ENCODE measurements at regions not wholly inside any gene's neighbourhood (a gene's known extent, or its start where the extent isn't known, plus 50 kb on each side); places are given as distances from the start of the nearest gene placed in this dataset.

GRCh38 chr14:97298736-97299135 is 501.6 kb downstream of the VRK1 start:
- DNase-seq: no peak
- Histone ChIP-seq H3K9me3 (ENCODE audit: low read depth) (no peaks in the 10 kb centered on the region), H3K4me3 (no peak overlapping the region), H4K20me1 (ENCODE audit: insufficient read depth) (no peaks in the 10 kb centered on the region), H2AFZ (no peak overlapping the region), H3K4me2 (ENCODE audit: unreplicated experiment) (no peak overlapping the region), H3K9me2 (ENCODE audit: insufficient read depth) (no peaks in the 10 kb centered on the region), H3K4me1 (ENCODE audit: insufficient read depth) (no peaks in the 10 kb centered on the region), H3K9ac (no peak overlapping the region), H3K27me3 (replicated peaks; ENCODE audit: insufficient read depth) (no peaks in the 10 kb centered on the region), H3K36me3 (ENCODE audit: low read depth) (no peaks in the 10 kb centered on the region), H3F3A (ENCODE audit: insufficient read depth) (no peaks in the 10 kb centered on the region), H3K27ac (no peak overlapping the region), H3K79me2 (ENCODE audit: insufficient read depth) (no peaks in the 10 kb centered on the region)
- no peak for TF ChIP-seq EZH2phosphoT487 (IDR thresholded peaks at IDR 0.05; ENCODE audit: insufficient read depth, low read depth)
- no peak for TF ChIP-seq EZH2 (IDR thresholded peaks at IDR 0.05; ENCODE audit: insufficient read depth, poor library complexity, severe bottlenecking)
- in situ Hi-C loops (cut with MboI): no loop called here
- 79 to 83% methylated on average over 14 of the region's 14 CpGs for WGBS, 2 experiments (ENCODE audit: low coverage in 1 of 2, low lambda C conversion rate in 2 of 2, missing lambda C conversion rate in 2 of 2)

DNA sequence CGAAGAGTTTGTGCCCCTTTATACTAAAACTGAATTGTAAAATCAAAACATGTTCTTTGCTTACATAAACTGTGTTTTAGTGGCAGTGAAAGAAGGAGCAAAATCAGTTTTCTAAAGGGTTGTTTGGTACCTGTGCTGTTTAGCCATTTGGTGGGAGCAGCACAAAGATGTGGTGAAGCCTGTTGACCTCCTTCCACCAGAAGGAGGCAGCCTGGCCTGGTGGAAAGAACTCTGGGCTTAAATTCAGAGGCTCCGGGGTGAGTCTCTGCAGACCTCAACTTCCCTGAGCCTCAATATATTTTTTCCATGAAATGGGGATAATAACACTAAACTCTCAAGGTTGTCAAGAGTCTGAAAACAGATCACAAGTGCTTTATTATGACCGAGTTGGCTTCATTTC is 502.5 kb downstream of the VRK1 start:
- in situ Hi-C loops (cut with MboI): no loop called here

DNA sequence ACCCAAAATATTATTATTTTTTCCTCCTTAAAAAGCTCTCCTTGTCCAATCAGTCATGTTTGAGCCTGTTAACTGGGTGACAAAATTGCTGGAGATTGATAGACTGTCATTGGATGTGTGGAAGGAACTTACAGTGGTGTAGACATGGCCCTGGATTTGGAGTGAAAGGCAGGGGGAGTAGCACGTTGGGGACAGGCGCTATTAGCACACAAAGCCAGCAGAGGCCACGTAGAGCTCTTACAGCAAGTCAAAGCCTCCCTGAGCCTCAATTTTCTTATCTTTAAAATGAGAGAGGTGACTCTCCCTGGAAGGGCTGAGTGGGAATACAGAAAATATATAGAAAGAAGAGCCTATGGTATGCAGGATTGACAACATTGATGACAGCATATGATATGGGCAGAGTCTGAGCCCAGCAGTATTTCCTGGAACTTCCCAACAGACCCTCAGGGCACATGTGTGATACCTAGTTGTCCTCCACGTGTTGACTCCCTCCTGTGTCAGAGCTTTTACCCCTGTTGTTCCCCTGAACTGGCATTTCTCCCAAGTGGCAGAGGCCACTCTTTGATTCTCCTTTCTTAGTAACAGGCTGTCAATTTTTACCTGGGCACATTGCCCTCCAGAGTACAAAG is 504.9 kb downstream of the VRK1 start:
- no peaks in the 10 kb centered on the region for H3K27me3 ChIP-seq (replicated peaks; ENCODE audit: insufficient read depth)
- no peaks in the 10 kb centered on the region for H3K36me3 ChIP-seq (ENCODE audit: low read depth)
- H2AFZ ChIP-seq: no peak overlapping the region
- no peak overlapping the region for H3K4me3 ChIP-seq
- H3K4me1 ChIP-seq (ENCODE audit: insufficient read depth): no peaks in the 10 kb centered on the region
- H3K79me2 ChIP-seq (ENCODE audit: insufficient read depth): no peaks in the 10 kb centered on the region
- H3K9me3 ChIP-seq (ENCODE audit: low read depth): no peaks in the 10 kb centered on the region
- no peak overlapping the region for H3K9ac ChIP-seq
- DNase-seq: no peak
- WGBS, 2 experiments (ENCODE audit: low coverage in 1 of 2, low lambda C conversion rate in 2 of 2, missing lambda C conversion rate in 2 of 2): 19 to 25% methylated on average over 4 of the region's 4 CpGs
- H3K27ac ChIP-seq: no peak overlapping the region
- no peak overlapping the region for H3K4me2 ChIP-seq (ENCODE audit: unreplicated experiment)
- in situ Hi-C loops (cut with MboI): no loop called here
- TF ChIP-seq EZH2phosphoT487 (IDR thresholded peaks at IDR 0.05; ENCODE audit: insufficient read depth, low read depth) (no peak), EZH2 (IDR thresholded peaks at IDR 0.05; ENCODE audit: insufficient read depth, poor library complexity, severe bottlenecking) (no peak)
- H4K20me1 ChIP-seq (ENCODE audit: insufficient read depth): no peaks in the 10 kb centered on the region
- no peaks in the 10 kb centered on the region for H3F3A ChIP-seq (ENCODE audit: insufficient read depth)
- no peaks in the 10 kb centered on the region for H3K9me2 ChIP-seq (ENCODE audit: insufficient read depth)

More for the DNA sequence above, 502.5 kb downstream of the VRK1 start:
- Histone ChIP-seq H3K4me3 (no peak overlapping the region), H3K9ac (no peak overlapping the region), H4K20me1 (ENCODE audit: insufficient read depth) (no peaks in the 10 kb centered on the region), H3K27me3 (replicated peaks; ENCODE audit: insufficient read depth) (no peaks in the 10 kb centered on the region), H3K27ac (no peak overlapping the region), H2AFZ (no peak overlapping the region), H3K79me2 (ENCODE audit: insufficient read depth) (no peaks in the 10 kb centered on the region), H3K4me2 (ENCODE audit: unreplicated experiment) (no peak overlapping the region), H3K4me1 (ENCODE audit: insufficient read depth) (no peaks in the 10 kb centered on the region), H3K9me2 (ENCODE audit: insufficient read depth) (no peaks in the 10 kb centered on the region), H3K9me3 (ENCODE audit: low read depth) (no peaks in the 10 kb centered on the region), H3K36me3 (ENCODE audit: low read depth) (no peaks in the 10 kb centered on the region), H3F3A (ENCODE audit: insufficient read depth) (no peaks in the 10 kb centered on the region)
- no peak for DNase-seq
- TF ChIP-seq EZH2 (IDR thresholded peaks at IDR 0.05; ENCODE audit: insufficient read depth, poor library complexity, severe bottlenecking) (no peak), EZH2phosphoT487 (IDR thresholded peaks at IDR 0.05; ENCODE audit: insufficient read depth, low read depth) (no peak)
- 29 to 35% methylated on average over 3 of the region's 3 CpGs for WGBS, 2 experiments (ENCODE audit: low coverage in 1 of 2, low lambda C conversion rate in 2 of 2, missing lambda C conversion rate in 2 of 2)

DNA sequence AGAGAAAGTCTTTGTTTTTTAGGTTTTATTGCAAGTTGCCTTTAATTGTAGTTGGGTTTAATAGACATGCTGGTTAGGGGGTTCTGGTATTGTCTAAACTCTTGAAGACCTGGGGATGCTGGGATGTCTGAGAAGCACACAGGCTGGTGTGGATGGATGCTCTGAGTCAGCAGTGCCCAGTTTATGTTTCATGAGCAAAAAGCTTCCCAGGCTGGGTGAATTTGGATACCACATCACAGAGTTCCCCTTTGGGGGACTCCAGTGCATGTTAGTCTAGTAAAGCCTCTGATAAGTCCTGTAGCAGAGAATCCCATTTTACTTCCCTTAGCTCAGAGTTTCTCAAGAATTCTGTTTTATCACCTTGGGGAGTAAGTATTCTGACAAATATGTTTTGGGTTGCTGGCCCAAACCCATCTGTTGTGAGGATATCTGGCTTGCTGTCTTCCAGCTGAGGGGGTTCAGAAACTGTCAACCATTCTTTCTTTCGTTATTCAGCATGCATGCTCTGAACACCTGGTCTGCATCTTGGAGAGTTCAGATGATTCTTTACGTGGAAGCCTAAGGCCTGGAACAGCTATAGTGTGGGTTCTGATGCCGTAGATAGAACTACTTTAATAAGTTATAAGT is 509.1 kb downstream of the VRK1 start:
- no peaks in the 10 kb centered on the region for H3K9me2 ChIP-seq (ENCODE audit: insufficient read depth)
- DNase-seq: no peak
- no peak overlapping the region for H2AFZ ChIP-seq
- H3F3A ChIP-seq (ENCODE audit: insufficient read depth): no peaks in the 10 kb centered on the region
- H3K36me3 ChIP-seq (ENCODE audit: low read depth): no peaks in the 10 kb centered on the region
- no peak overlapping the region for H3K9ac ChIP-seq
- H3K79me2 ChIP-seq (ENCODE audit: insufficient read depth): no peaks in the 10 kb centered on the region
- no peaks in the 10 kb centered on the region for H3K9me3 ChIP-seq (ENCODE audit: low read depth)
- TF ChIP-seq EZH2 (IDR thresholded peaks at IDR 0.05; ENCODE audit: insufficient read depth, poor library complexity, severe bottlenecking) (no peak), EZH2phosphoT487 (IDR thresholded peaks at IDR 0.05; ENCODE audit: insufficient read depth, low read depth) (no peak)
- H3K4me1 ChIP-seq (ENCODE audit: insufficient read depth): no peaks in the 10 kb centered on the region
- no peak overlapping the region for H3K4me3 ChIP-seq
- no peak overlapping the region for H3K27ac ChIP-seq
- no peak overlapping the region for H3K4me2 ChIP-seq (ENCODE audit: unreplicated experiment)
- 29 to 34% methylated on average over 3 of the region's 3 CpGs for WGBS, 2 experiments (ENCODE audit: low coverage in 1 of 2, low lambda C conversion rate in 2 of 2, missing lambda C conversion rate in 2 of 2)
- in situ Hi-C loops (cut with MboI): no loop called here
- no peaks in the 10 kb centered on the region for H3K27me3 ChIP-seq (replicated peaks; ENCODE audit: insufficient read depth)
- no peaks in the 10 kb centered on the region for H4K20me1 ChIP-seq (ENCODE audit: insufficient read depth)

All from GM23248 (cell line).